ENCODE measurements at regions not wholly inside any gene's neighbourhood (a gene's known extent, or its start where the extent isn't known, plus 50 kb on each side); places are given as distances from the start of the nearest gene placed in this dataset.

DNA sequence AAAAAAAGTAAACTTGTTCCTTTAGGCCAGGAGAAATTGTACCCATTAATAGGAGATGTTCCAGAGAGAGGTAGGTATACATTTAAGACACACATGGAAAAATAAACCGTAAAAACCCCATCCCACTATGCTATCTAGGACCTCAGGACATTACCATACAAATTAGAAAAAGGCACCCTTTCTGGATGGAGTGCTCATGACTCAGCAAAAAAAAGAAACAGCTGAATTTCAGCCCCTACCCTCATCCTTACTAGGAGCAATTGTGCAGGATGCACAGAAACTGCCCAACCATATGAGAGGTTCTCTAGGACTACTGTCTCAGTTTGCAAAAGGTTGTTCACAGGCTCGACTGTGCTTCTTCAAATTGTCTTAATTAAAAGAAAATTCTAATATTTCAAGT, 368.2 kb downstream of the HINT1 start (continued):
- TF ChIP-seq SIN3A (IDR thresholded peaks at IDR 0.05; ENCODE audit: low read depth, low read length): no peak
- TF ChIP-seq BACH1 (IDR thresholded peaks at IDR 0.05; ENCODE audit: borderline replicate concordance): no peak
- no peak for TF ChIP-seq BRCA1 (IDR thresholded peaks at IDR 0.05; ENCODE audit: low read depth, low read length)
- no peak for TF ChIP-seq STAT1 (conservative IDR thresholded peaks at IDR 0.05)
- no peak for TF ChIP-seq SUZ12 (IDR thresholded peaks at IDR 0.05; ENCODE audit: unreplicated experiment)
- no peak for TF ChIP-seq ZSCAN29 (IDR thresholded peaks at IDR 0.05)
- no peak for TF ChIP-seq CEBPB (IDR thresholded peaks at IDR 0.05; ENCODE audit: borderline replicate concordance in 1 of 2, low read depth in 2 of 2, low read length in 2 of 2)
- no peak for TF ChIP-seq TAF1 (IDR thresholded peaks at IDR 0.05; ENCODE audit: borderline replicate concordance, low read depth, low read length)
- no peak for TF ChIP-seq HCFC1 (IDR thresholded peaks at IDR 0.05; ENCODE audit: low read length)

DNA sequence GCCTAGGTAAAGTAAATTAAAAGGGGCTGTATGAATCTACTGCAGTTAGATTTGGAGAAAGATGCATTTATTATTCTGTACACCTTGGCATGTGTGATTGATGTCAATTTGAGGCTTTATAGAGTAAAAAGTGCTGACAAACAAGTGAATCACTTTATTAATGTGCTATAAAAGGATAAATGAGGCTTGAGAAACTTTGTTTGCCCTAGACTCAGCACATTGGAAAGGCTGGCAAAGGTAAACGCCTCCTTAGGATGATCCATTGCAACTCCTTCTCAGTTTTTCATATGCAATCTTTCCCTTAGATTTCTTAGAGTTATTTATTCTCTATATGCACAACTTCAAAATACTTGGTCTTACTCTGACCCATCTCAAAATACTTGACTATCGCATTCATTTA, 369.0 kb downstream of the HINT1 start:
- ATAC-seq: no peak

More for the DNA sequence above, 369.0 kb downstream of the HINT1 start:
- RAD21 ChIA-PET (ENCODE audit: unreplicated experiment): no interaction called here
- POLR2A ChIA-PET: no interaction called here
- Histone ChIP-seq H2AFZ (ENCODE audit: control insufficient read depth, low read depth, low read length) (no peak overlapping the region), H4K20me1 (ENCODE audit: control insufficient read depth, insufficient read depth) (no peaks in the 10 kb centered on the region), H3K79me2 (ENCODE audit: control insufficient read depth, insufficient read depth, low read length) (no peaks in the 10 kb centered on the region), H3K4me3 (no peak overlapping the region), H3K36me3 (ENCODE audit: control insufficient read depth in 2 of 2, insufficient read depth in 2 of 2, low read length in 1 of 2) (no peaks in the 10 kb centered on the region), H3K4me1 (ENCODE audit: control insufficient read depth, insufficient read depth, low read length) (no peaks in the 10 kb centered on the region), H3K4me2 (ENCODE audit: control insufficient read depth, insufficient read depth) (no peak overlapping the region), H3K9ac (ENCODE audit: control insufficient read depth, insufficient read depth, low read length) (no peak overlapping the region), H3K27me3 (replicated peaks in 1 of 2; ENCODE audit: control insufficient read depth in 2 of 2, insufficient read depth in 2 of 2, low read length in 1 of 2) (no peaks in the 10 kb centered on the region), H3K27ac (ENCODE audit: control insufficient read depth, insufficient read depth) (no peak overlapping the region), H3K9me3 (replicated peaks; ENCODE audit: control insufficient read depth, insufficient read depth, low read length) (no peaks in the 10 kb centered on the region)
- in situ Hi-C loops (cut with MboI): no loop called here
- BruUV-seq (replicated peaks): no TSS peak
- WGBS (ENCODE audit: insufficient coverage, insufficient replicate concordance, low lambda C conversion rate, missing lambda C conversion rate): 40% methylated on average over 2 of the region's 2 CpGs
- SMC1A ChIA-PET (ENCODE audit: uncharacterized antibody, unreplicated experiment): no interaction called here
- no peak for DNase-seq (ENCODE audit: low read depth, low spot score)
- intact Hi-C loops (cut with micrococcal nuclease; ENCODE audit: unreplicated experiment): no loop called here
- FAIRE-seq: no peak
- CTCF ChIA-PET: no interaction called here
- no peak for TF ChIP-seq RBBP5 (conservative IDR thresholded peaks at IDR 0.05)
- TF ChIP-seq ASH2L (IDR thresholded peaks at IDR 0.05; ENCODE audit: borderline replicate concordance, low read depth): no peak
- no peak for TF ChIP-seq MYC (IDR thresholded peaks at IDR 0.05; ENCODE audit: insufficient read depth, insufficient read length, insufficient replicate concordance, low read length, severe bottlenecking)
- TF ChIP-seq BHLHE40 (IDR thresholded peaks at IDR 0.05; ENCODE audit: borderline replicate concordance in 1 of 2, low read depth in 2 of 2, low read length in 1 of 2): no peak
- no peak for TF ChIP-seq NFYA (IDR thresholded peaks at IDR 0.05; ENCODE audit: borderline replicate concordance, low read depth, low read length)
- TF ChIP-seq ZNF274 (IDR thresholded peaks at IDR 0.05; ENCODE audit: insufficient read depth, insufficient read length): no peak
- TF ChIP-seq, protein P1, sequence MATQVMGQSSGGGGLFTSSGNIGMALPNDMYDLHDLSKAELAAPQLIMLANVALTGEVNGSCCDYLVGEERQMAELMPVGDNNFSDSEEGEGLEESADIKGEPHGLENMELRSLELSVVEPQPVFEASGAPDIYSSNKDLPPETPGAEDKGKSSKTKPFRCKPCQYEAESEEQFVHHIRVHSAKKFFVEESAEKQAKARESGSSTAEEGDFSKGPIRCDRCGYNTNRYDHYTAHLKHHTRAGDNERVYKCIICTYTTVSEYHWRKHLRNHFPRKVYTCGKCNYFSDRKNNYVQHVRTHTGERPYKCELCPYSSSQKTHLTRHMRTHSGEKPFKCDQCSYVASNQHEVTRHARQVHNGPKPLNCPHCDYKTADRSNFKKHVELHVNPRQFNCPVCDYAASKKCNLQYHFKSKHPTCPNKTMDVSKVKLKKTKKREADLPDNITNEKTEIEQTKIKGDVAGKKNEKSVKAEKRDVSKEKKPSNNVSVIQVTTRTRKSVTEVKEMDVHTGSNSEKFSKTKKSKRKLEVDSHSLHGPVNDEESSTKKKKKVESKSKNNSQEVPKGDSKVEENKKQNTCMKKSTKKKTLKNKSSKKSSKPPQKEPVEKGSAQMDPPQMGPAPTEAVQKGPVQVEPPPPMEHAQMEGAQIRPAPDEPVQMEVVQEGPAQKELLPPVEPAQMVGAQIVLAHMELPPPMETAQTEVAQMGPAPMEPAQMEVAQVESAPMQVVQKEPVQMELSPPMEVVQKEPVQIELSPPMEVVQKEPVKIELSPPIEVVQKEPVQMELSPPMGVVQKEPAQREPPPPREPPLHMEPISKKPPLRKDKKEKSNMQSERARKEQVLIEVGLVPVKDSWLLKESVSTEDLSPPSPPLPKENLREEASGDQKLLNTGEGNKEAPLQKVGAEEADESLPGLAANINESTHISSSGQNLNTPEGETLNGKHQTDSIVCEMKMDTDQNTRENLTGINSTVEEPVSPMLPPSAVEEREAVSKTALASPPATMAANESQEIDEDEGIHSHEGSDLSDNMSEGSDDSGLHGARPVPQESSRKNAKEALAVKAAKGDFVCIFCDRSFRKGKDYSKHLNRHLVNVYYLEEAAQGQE (IDR thresholded peaks at IDR 0.05; ENCODE audit: low read depth, low read length): no peak
- no peak for TF ChIP-seq RAD51 (IDR thresholded peaks at IDR 0.05)
